ENCODE measurements at regions not wholly inside any gene's neighbourhood (a gene's known extent, or its start where the extent isn't known, plus 50 kb on each side); places are given as distances from the start of the nearest gene placed in this dataset.

- TF ChIP-seq CTCF (IDR thresholded peaks at IDR 0.05; ENCODE audit: unreplicated experiment): no peak
- Mint-ChIP-seq H3K27ac (no peak overlapping the region), H3K4me1 (ENCODE audit: low read depth) (peaks cover 17% of the 10 kb centered on the region), H3K27me3 (no peaks in the 10 kb centered on the region), H3K9me3 (ENCODE audit: low read depth) (no peaks in the 10 kb centered on the region), H3K36me3 (ENCODE audit: insufficient read depth) (peaks cover 3% of the 10 kb centered on the region), H3K4me3 (ENCODE audit: low read depth) (no peak overlapping the region)
- DNase-seq (ENCODE audit: low spot score, unreplicated experiment): no peak
Observed at GRCh38 chr2:177318613-177319012, 54.1 kb upstream of the NFE2L2 start.

GRCh38 chr2:177320596-177320995 is 56.1 kb upstream of the NFE2L2 start:
- no peak for TF ChIP-seq CTCF (IDR thresholded peaks at IDR 0.05; ENCODE audit: unreplicated experiment)
- Mint-ChIP-seq H3K4me1 (ENCODE audit: low read depth) (peaks cover 23% of the 10 kb centered on the region), H3K36me3 (ENCODE audit: insufficient read depth) (peaks cover 3% of the 10 kb centered on the region), H3K9me3 (ENCODE audit: low read depth) (no peaks in the 10 kb centered on the region), H3K27me3 (no peaks in the 10 kb centered on the region), H3K4me3 (ENCODE audit: low read depth) (no peak overlapping the region), H3K27ac (no peak overlapping the region)
- no peak for DNase-seq (ENCODE audit: low spot score, unreplicated experiment)

GRCh38 chr2:177322801-177323261 is 58.3 kb upstream of the NFE2L2 start:
- Mint-ChIP-seq H3K4me3 (ENCODE audit: low read depth) (no peak overlapping the region), H3K27ac (peak overlapping the region; percentile 38)

DNA sequence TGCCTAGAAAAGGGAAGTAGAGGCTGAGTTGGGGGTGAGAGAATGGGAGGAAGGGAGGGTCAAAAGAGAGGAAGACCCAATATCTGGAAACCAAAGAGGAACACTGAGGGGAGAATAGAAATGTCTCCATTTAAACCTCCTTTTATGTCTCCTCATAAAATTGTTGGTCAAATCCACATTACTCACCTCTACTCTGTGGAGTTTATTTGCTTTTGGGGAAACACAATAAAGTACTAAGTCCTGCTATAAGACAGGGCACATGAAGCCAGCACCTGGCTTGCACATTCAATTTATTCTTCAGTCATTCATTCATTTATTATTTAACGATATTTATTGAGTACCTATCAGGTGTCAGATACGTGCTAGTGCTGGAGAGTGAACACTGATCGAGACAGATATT is 60.3 kb upstream of the NFE2L2 start:
- no peaks in the 10 kb centered on the region for H3K9me3 Mint-ChIP-seq (ENCODE audit: low read depth)
- no peak for DNase-seq (ENCODE audit: low spot score, unreplicated experiment)
- H3K27me3 Mint-ChIP-seq: no peaks in the 10 kb centered on the region
- TF ChIP-seq CTCF (IDR thresholded peaks at IDR 0.05; ENCODE audit: unreplicated experiment): no peak
- H3K36me3 Mint-ChIP-seq (ENCODE audit: insufficient read depth): peaks cover 1% of the 10 kb centered on the region
- H3K27ac Mint-ChIP-seq: no peak overlapping the region
- peaks cover 17% of the 10 kb centered on the region for H3K4me1 Mint-ChIP-seq (ENCODE audit: low read depth)
- no peak overlapping the region for H3K4me3 Mint-ChIP-seq (ENCODE audit: low read depth)

More at GRCh38 chr2:177322801-177323261, 58.3 kb upstream of the NFE2L2 start:
- TF ChIP-seq CTCF (IDR thresholded peaks at IDR 0.05; ENCODE audit: unreplicated experiment): no peak
- Mint-ChIP-seq H3K36me3 (ENCODE audit: insufficient read depth) (peaks cover 3% of the 10 kb centered on the region), H3K4me1 (ENCODE audit: low read depth) (peaks cover 18% of the 10 kb centered on the region), H3K27me3 (no peaks in the 10 kb centered on the region), H3K9me3 (ENCODE audit: low read depth) (no peaks in the 10 kb centered on the region)
- no peak for DNase-seq (ENCODE audit: low spot score, unreplicated experiment)

DNA sequence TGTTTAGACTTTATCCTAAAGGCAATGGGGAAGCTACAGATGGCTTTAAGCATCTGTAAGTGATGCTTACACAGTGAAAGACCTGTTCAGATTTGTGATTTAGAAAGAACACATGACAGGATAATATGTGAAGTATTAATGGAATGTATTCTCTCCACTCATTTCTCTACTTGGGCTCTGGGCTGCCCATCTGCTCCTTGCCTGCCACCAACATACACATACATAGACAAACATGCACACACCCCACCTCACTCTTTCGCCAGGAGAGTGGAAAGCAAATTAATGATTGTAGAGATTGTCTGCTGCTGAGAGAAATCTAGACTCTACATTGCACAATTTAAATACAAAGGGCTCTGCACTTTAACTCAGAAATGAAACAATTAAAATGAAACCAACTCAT is 61.0 kb upstream of the NFE2L2 start:
- Mint-ChIP-seq H3K27ac (no peak overlapping the region), H3K9me3 (ENCODE audit: low read depth) (no peaks in the 10 kb centered on the region), H3K4me1 (ENCODE audit: low read depth) (peaks cover 17% of the 10 kb centered on the region), H3K4me3 (ENCODE audit: low read depth) (no peak overlapping the region), H3K36me3 (ENCODE audit: insufficient read depth) (peaks cover 1% of the 10 kb centered on the region), H3K27me3 (no peaks in the 10 kb centered on the region)
- DNase-seq (ENCODE audit: low spot score, unreplicated experiment): no peak
- TF ChIP-seq CTCF (IDR thresholded peaks at IDR 0.05; ENCODE audit: unreplicated experiment): no peak

Measured in progenitor cell of endocrine pancreas (in vitro differentiated cells).